OCI-M2 (cell line): ENCODE measurements at regions not wholly inside any gene's neighbourhood (a gene's known extent, or its start where the extent isn't known, plus 50 kb on each side); places are given as distances from the start of the nearest gene placed in this dataset.

Source experiments
- DNase-seq: peaks from one replicate; lab custom pipeline; 2025; ENCODE audit not compliant: unreplicated experiment; lab: John Stamatoyannopoulos, UW

DNA sequence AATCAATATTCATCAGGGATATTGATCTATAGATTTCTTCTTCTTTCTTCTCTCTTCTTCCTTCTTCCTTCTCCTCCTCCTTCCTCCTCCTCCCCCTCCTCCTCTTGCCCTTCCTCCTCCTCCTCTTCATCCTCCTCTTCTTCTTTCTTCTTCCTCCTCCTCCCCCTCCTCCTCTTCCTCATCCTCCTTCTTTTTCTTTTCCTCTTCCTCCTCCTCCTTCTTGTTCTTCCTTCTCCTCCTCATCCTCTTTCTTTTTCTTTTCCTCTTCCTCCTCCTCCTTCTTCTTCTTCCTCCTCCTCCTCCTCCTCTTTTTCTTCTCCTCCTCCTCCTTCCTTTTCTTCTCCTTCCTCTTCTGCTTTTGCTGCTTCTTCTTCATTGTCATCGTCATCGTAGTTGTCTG, 52.4 kb upstream of the SERINC1 start:
- DNase-seq = no peak

- DNase-seq = peak; percentile 65
These were observed 58.9 kb upstream of the SERINC1 start for GRCh38 chr6:122530440-122531046.

- DNase-seq = no peak
These were observed 61.9 kb upstream of the PKIB start for GRCh38 chr6:122548281-122548680.

DNA sequence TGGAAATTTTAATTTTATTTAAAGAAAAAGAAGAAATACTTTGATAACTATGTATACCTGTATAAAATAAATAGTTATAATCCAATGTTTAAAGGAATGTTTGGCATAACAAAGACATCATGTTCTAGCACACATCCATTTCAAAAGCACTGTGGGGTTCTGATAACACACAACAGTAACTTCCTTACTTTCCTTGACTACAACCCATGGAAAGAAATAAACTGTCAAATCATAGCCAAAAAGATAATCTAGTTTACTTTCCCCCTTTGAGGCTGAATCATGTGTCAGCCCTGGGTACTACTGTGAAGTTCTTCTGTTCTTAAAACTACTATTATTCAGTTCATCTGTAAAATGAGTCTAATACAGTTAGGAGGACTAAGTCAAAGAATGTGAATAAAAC, 61.4 kb upstream of the PKIB start:
- no peak for DNase-seq

- no peak for DNase-seq
These were observed 56.5 kb upstream of the PKIB start for GRCh38 chr6:122553697-122554096.

GRCh38 chr6:122555561-122555960, 54.6 kb upstream of the PKIB start:
- no peak for DNase-seq

- no peak for DNase-seq
These were observed 52.1 kb upstream of the PKIB start for GRCh38 chr6:122558080-122558479.
